H1 (cell line): ENCODE measurements at regions not wholly inside any gene's neighbourhood (a gene's known extent, or its start where the extent isn't known, plus 50 kb on each side); places are given as distances from the start of the nearest gene placed in this dataset.

ENCODE experiments used
- JUN ChIP-seq: IDR thresholded peaks from 2 replicates; pipeline ENCODE4 v1.6.1; 2011; ENCODE audit warnings: low read depth, mild to moderate bottlenecking, improper control_type of control experiment, low read length
- MAFK ChIP-seq: IDR thresholded peaks from 2 replicates; pipeline ENCODE4 v1.6.1; 2012; ENCODE audit warnings: low read depth, mild to moderate bottlenecking, improper control_type of control experiment, low read length
- POLR2AphosphoS5 ChIP-seq: IDR thresholded peaks from 2 replicates; pipeline ENCODE4 v1.6.1; 2011; ENCODE audit warnings: low read depth, low read length
- RFX5 ChIP-seq: IDR thresholded peaks from 2 replicates; pipeline ENCODE4 v1.6.1; 2011; ENCODE audit warnings: low read depth, low read length, improper control_type of control experiment, borderline replicate concordance
- SP1 ChIP-seq: IDR thresholded peaks from 2 replicates; pipeline ENCODE4 v1.6.1; 2011; ENCODE audit warnings: low read depth, low read length
- SRF ChIP-seq: IDR thresholded peaks from 2 replicates; pipeline ENCODE4 v1.6.1; 2011; ENCODE audit warnings: mild to moderate bottlenecking, low read depth, low read length, moderate library complexity
- TAF7 ChIP-seq: optimal IDR thresholded peaks from 2 replicates; pipeline ENCODE3; 2011; ENCODE audit warnings: low read depth, mild to moderate bottlenecking, inconsistent platforms, low read length, moderate library complexity, borderline replicate concordance

GRCh38 chr10:29140991-29141390, 147.9 kb upstream of the LYZL1 start (continued):
- no peak for TF ChIP-seq SRF
- TF ChIP-seq SP1: no peak
- no peak for TF ChIP-seq TAF7
- TF ChIP-seq MAFK: no peak
- no peak for TF ChIP-seq POLR2AphosphoS5
- TF ChIP-seq JUN: no peak
- TF ChIP-seq RFX5: no peak
- TF ChIP-seq, all 59 proteins: peak for 0
